Subcutaneous abdominal adipose tissue (tissue), 5 donors: ENCODE measurements at regions not wholly inside any gene's neighbourhood (a gene's known extent, or its start where the extent isn't known, plus 50 kb on each side); places are given as distances from the start of the nearest gene placed in this dataset.
"Not testable (repeated sequence)": the region's sequence is repeated elsewhere in the genome, so short reads cannot be mapped to it uniquely, and the experiment has no call there.

ENCODE experiments used
- H3K27ac ChIP-seq: one replicate; pipeline ENCODE4 v1.7.0; 2013; ENCODE audit warnings: low read depth, mild to moderate bottlenecking, inconsistent platforms, low read length, moderate library complexity
- H3K27me3 ChIP-seq, 5 donors: one replicate each; pipeline ENCODE4 v1.7.0; 2013; ENCODE audit warnings: low read length in 5 of 5, inconsistent platforms in 1 of 5; ENCODE audit not compliant: control insufficient read depth in 5 of 5, insufficient read depth in 4 of 5
- H3K36me3 ChIP-seq, 5 donors: one replicate each; pipeline ENCODE4 v1.7.0; 2013; ENCODE audit warnings: low read length in 5 of 5; ENCODE audit not compliant: control insufficient read depth in 5 of 5, insufficient read depth in 5 of 5
- H3K4me1 ChIP-seq, 5 donors: one replicate each; pipeline ENCODE4 v1.7.0; 2013; ENCODE audit warnings: low read length in 5 of 5, mild to moderate bottlenecking in 3 of 5, moderate library complexity in 1 of 5; ENCODE audit not compliant: control insufficient read depth in 5 of 5, insufficient read depth in 5 of 5
- H3K4me3 ChIP-seq, 5 donors: one replicate each; pipeline ENCODE4 v1.7.0; 2013; ENCODE audit warnings: low read length in 5 of 5, low read depth in 1 of 5
- H3K9ac ChIP-seq, 5 donors: one replicate each; pipeline ENCODE4 v1.7.0; 2013; ENCODE audit warnings: low read length in 5 of 5, mild to moderate bottlenecking in 4 of 5, moderate library complexity in 3 of 5
- H3K9me3 ChIP-seq, 5 donors: one replicate each; pipeline ENCODE4 v1.7.0; 2013; ENCODE audit warnings: low read length in 5 of 5; ENCODE audit not compliant: control insufficient read depth in 5 of 5
- donor health status: healthy.
- donor health status: healthy.
- donor health status: healthy.
- donor health status: healthy.
- donor health status: healthy.

DNA sequence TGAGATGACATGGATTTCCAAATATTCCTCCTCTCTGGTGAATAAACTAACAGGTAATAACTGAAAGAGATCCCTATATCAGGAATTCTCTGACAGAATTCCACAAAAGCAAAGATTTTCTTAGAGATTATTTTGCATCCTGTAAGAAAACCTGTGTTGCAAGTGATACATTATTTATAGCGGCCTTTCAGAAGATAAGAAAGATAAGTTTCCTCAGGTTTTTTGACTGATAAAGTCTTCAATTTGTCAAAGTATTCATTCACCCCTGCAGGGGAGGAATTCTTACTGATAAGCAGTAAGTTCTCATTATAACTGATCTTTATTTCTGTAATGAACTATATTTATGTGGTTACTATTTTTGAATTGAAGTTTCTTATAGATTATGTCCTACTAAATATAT lies 554.0 kb downstream of the ARL4A start:
- Histone ChIP-seq H3K4me1 (peaks cover 0 to 2% (median 0%) of the 10 kb centered on the region in 5 donors), H3K9me3 (no peaks in the 10 kb centered on the region), H3K4me3 (no peak overlapping the region), H3K36me3 (no peaks in the 10 kb centered on the region), H3K27ac (no peak overlapping the region), H3K9ac (no peak overlapping the region), H3K27me3 (no peaks in the 10 kb centered on the region)

DNA sequence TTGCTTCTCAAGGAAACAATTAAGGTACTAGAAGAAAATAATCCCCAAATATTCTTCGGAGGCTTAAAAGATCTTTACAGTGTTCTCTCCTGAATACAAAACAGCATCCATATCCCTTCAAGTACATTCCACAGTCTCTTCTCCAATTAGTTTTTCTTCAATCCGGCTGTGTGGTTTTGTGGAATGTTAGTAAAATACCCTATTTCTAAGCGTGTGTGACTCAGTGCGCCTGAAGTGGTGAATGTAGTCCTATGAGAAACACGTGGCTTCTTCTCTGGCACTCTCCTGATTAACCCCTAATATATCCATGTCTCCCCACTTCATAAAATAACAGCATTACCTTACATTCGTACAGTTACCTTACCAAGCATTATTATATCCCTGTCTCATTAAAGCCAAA lies 570.2 kb downstream of the ARL4A start:
- H3K27ac ChIP-seq: no peak overlapping the region
- no peaks in the 10 kb centered on the region for H3K9me3 ChIP-seq
- H3K36me3 ChIP-seq: no peaks in the 10 kb centered on the region
- H3K9ac ChIP-seq: no peak overlapping the region
- no peak overlapping the region for H3K4me3 ChIP-seq
- no peaks in the 10 kb centered on the region for H3K27me3 ChIP-seq
- no peaks in the 10 kb centered on the region for H3K4me1 ChIP-seq

DNA sequence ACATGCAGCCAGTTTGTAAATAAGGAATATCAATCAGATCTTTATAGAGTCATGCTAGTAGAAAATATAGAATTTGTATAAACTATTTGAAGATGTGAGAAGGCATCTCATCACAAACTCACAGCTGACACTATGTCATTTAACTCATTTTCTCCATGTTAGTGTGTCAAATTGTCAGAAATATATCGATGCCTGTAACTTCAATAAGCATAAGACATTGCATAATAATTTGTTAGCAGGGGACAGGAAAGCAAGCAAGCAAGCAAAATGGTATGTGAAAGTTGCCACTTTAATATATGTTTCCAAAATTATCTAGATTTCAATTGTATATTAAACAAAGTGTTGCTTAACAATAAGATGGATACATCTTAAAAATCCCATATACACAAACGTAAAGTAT lies 571.0 kb downstream of the ARL4A start:
- Histone ChIP-seq H3K36me3 (no peaks in the 10 kb centered on the region), H3K27ac (no peak overlapping the region)

GRCh38 chr7:13259930-13260329 lies 572.5 kb downstream of the ARL4A start:
- Histone ChIP-seq H3K9me3 (no peaks in the 10 kb centered on the region), H3K27ac (no peak overlapping the region), H3K4me3 (no peak overlapping the region), H3K36me3 (no peaks in the 10 kb centered on the region), H3K9ac (no peak overlapping the region), H3K27me3 (no peaks in the 10 kb centered on the region), H3K4me1 (no peaks in the 10 kb centered on the region)

More for the DNA sequence above, 571.0 kb downstream of the ARL4A start:
- no peaks in the 10 kb centered on the region for H3K4me1 ChIP-seq
- no peak overlapping the region for H3K4me3 ChIP-seq
- H3K27me3 ChIP-seq: no peaks in the 10 kb centered on the region
- H3K9me3 ChIP-seq: no peaks in the 10 kb centered on the region
- no peak overlapping the region for H3K9ac ChIP-seq

DNA sequence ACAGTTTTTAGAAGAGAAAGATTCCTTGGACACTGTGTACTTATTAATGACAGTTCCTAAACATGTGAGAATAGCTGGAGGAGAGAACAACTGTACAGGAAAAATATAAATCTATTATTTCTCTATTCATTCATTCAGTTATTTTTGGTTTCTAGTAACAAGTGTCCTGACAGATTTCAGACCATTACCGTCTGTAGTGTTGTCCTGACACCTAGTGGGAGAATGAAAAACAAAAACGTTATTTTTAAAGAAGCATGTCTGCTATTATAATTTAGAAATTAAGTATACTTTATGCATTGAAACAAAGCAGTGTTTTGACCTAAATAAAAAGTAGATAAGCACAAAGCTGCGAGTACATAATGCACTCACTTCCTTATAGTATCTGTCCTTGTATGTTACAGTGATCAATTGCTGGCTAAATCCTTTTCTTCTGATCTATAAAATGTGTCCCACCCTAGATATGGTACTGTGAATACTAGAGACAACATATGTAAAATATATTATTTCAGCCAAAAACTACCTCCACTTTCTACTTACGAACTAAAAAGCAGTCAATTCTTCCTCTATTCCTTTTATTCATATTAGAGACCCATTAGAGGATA lies 575.6 kb downstream of the ARL4A start:
- Histone ChIP-seq H3K27ac (no peak overlapping the region), H3K27me3 (no peaks in the 10 kb centered on the region), H3K9me3 (no peaks in the 10 kb centered on the region), H3K36me3 (no peaks in the 10 kb centered on the region), H3K4me1 (no peaks in the 10 kb centered on the region), H3K9ac (no peak overlapping the region), H3K4me3 (no peak overlapping the region)

- no peaks in the 10 kb centered on the region for H3K4me1 ChIP-seq
- no peaks in the 10 kb centered on the region for H3K27me3 ChIP-seq
- H3K36me3 ChIP-seq: no peaks in the 10 kb centered on the region
- H3K9me3 ChIP-seq: no peaks in the 10 kb centered on the region
- no peak overlapping the region for H3K9ac ChIP-seq
- no peak overlapping the region for H3K27ac ChIP-seq
- H3K4me3 ChIP-seq: no peak overlapping the region
Measured at GRCh38 chr7:13265271-13265670, 577.8 kb downstream of the ARL4A start.

DNA sequence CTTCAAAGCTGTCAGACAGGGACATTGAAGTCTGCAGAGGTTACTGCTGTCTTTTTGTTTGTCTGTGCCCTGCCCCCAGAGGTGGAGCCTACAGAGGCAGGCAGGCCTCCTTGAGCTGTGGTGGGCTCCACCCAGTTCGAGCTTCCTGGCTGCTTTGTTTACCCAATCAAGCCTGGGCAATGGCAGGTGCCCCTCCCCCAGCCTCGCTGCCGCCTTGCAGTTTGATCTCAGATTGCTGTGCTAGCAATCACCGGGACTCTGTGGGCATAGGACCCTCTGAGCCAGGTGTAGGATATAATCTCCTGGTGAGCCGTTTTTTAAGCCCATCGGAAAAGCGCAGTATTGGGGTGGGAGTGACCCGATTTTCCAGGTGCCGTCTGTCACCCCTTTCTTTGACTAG lies 586.8 kb downstream of the ARL4A start:
- H3K4me3 ChIP-seq, H3K27ac ChIP-seq, H3K9ac ChIP-seq, H3K4me1 ChIP-seq, H3K27me3 ChIP-seq, H3K9me3 ChIP-seq, H3K36me3 ChIP-seq: not testable (repeated sequence)

DNA sequence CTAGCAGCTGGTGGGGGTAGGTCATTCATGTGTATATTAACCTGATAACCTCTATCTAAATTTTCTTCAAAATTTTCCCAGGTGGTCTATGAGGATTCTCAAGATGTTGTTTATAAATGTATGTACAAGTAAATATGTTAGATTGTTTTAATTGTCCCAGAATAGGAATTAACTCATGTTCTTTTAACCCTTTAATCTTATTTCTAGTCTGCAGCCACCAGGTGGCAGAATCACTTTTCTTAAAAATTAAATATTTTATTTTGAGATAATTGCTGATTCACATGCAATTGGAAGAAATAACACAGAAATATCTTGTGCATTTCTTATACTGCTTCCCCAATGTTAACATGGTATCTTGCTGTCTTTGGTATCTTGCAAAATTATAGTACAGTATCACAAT lies 589.5 kb downstream of the ARL4A start:
- Histone ChIP-seq H3K27ac (no peak overlapping the region), H3K36me3 (no peaks in the 10 kb centered on the region), H3K4me3 (no peak overlapping the region), H3K9ac (no peak overlapping the region), H3K9me3 (no peaks in the 10 kb centered on the region), H3K27me3 (no peaks in the 10 kb centered on the region), H3K4me1 (no peaks in the 10 kb centered on the region)

DNA sequence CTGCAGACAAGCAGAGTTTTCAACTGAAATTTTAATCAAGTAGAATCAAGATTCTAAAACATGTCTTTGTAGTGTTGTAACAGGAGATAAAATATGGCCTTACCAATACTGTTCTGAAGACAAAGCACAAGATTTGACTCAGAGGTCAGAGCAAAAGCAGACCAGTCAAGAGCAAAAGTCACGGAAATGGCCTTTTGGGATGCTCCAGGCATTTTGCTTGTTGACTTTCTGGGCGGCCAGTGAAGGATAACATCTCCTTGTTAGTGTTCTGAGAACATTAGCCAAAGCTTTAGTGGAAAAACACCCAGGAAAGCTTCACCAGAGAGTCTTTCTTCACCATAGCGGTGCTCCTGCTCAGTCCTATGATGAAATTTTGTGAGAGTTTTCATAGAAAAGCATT lies 590.6 kb downstream of the ARL4A start:
- H3K9me3 ChIP-seq: no peaks in the 10 kb centered on the region
- H3K9ac ChIP-seq: no peak overlapping the region
- no peaks in the 10 kb centered on the region for H3K36me3 ChIP-seq
- no peaks in the 10 kb centered on the region for H3K4me1 ChIP-seq
- H3K27me3 ChIP-seq: no peaks in the 10 kb centered on the region
- H3K4me3 ChIP-seq: no peak overlapping the region
- no peak overlapping the region for H3K27ac ChIP-seq

GRCh38 chr7:13279854-13280435 lies 592.5 kb downstream of the ARL4A start:
- H3K27ac ChIP-seq: no peak overlapping the region
- no peak overlapping the region for H3K4me3 ChIP-seq
- no peaks in the 10 kb centered on the region for H3K4me1 ChIP-seq

More at GRCh38 chr7:13279854-13280435, 592.5 kb downstream of the ARL4A start:
- H3K9ac ChIP-seq: no peak overlapping the region
- no peaks in the 10 kb centered on the region for H3K27me3 ChIP-seq
- no peaks in the 10 kb centered on the region for H3K36me3 ChIP-seq
- H3K9me3 ChIP-seq: no peaks in the 10 kb centered on the region
